ENCODE measurements at regions not wholly inside any gene's neighbourhood (a gene's known extent, or its start where the extent isn't known, plus 50 kb on each side); places are given as distances from the start of the nearest gene placed in this dataset.

DNA sequence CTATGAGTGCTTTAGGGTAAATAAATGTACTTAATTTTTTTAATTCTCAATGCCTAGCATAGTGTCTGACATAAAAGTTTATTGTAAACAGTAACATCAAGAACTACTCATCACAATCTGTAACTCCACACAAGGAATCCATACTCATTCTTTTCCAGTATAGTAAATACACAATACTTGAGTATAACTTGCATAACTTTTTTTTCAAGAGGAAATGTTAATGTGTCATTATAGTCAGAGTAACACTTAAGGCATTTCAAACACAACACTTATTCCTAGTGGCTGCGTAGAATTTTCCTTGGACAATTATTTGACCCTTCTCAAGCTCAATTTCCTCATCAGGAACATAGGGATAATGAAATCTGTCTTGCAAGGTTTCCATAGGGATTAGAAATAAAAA is 584.3 kb downstream of the CAAP1 start:
- Histone ChIP-seq H4K20me1 (ENCODE audit: insufficient read depth, low read length, poor library complexity, severe bottlenecking) (no peaks in the 10 kb centered on the region), H3K9me2 (replicated peaks; ENCODE audit: low read depth, low read length) (no peaks in the 10 kb centered on the region), H3K36me3 (ENCODE audit: insufficient read depth, low read length) (no peaks in the 10 kb centered on the region), H3K4me1 (ENCODE audit: insufficient read depth, low read length, poor library complexity, severe bottlenecking) (no peaks in the 10 kb centered on the region), H3F3A (ENCODE audit: low read depth) (no peaks in the 10 kb centered on the region), H3K27me3 (ENCODE audit: insufficient read depth, low read length, poor library complexity, severe bottlenecking) (no peaks in the 10 kb centered on the region), H3K4me3 (ENCODE audit: low read length, poor library complexity, severe bottlenecking) (no peak overlapping the region), H3K4me2 (ENCODE audit: low read depth, low read length, poor library complexity, severe bottlenecking) (no peak overlapping the region), H3K9ac (ENCODE audit: low read depth, low read length, poor library complexity, severe bottlenecking) (no peak overlapping the region), H3K79me2 (ENCODE audit: insufficient read depth, low read length) (no peaks in the 10 kb centered on the region), H2AFZ (ENCODE audit: low read length) (no peak overlapping the region), H3K9me3 (ENCODE audit: insufficient read depth, low read depth, low read length) (no peaks in the 10 kb centered on the region)
- no peak for TF ChIP-seq EZH2phosphoT487 (IDR thresholded peaks at IDR 0.05; ENCODE audit: borderline replicate concordance)
- TF ChIP-seq, protein P1, sequence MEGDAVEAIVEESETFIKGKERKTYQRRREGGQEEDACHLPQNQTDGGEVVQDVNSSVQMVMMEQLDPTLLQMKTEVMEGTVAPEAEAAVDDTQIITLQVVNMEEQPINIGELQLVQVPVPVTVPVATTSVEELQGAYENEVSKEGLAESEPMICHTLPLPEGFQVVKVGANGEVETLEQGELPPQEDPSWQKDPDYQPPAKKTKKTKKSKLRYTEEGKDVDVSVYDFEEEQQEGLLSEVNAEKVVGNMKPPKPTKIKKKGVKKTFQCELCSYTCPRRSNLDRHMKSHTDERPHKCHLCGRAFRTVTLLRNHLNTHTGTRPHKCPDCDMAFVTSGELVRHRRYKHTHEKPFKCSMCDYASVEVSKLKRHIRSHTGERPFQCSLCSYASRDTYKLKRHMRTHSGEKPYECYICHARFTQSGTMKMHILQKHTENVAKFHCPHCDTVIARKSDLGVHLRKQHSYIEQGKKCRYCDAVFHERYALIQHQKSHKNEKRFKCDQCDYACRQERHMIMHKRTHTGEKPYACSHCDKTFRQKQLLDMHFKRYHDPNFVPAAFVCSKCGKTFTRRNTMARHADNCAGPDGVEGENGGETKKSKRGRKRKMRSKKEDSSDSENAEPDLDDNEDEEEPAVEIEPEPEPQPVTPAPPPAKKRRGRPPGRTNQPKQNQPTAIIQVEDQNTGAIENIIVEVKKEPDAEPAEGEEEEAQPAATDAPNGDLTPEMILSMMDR (conservative IDR thresholded peaks at IDR 0.05; ENCODE audit: low read length), result no peak

DNA sequence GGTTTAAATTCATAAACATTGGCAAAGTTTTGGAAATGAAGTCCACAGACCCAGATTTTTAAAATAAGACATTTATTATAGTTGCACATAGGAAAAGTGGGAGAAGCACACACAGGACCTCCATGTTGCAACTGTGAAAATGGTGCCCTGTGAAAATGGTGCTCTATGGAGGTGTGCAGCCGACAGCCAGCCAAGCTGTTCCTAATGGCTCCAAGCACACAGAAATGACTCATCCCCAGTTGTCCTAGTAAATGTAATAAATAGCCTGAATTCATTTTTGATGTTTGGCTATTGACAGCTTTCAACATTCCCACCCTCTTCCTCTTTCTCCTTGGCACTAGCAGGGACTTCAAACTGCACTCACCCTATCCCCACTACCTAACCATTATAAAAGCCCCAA is 590.9 kb downstream of the CAAP1 start:
- TF ChIP-seq, protein P1 (conservative IDR thresholded peaks at IDR 0.05; ENCODE audit: low read length), result no peak
- TF ChIP-seq EZH2phosphoT487 (IDR thresholded peaks at IDR 0.05; ENCODE audit: borderline replicate concordance), result no peak

DNA sequence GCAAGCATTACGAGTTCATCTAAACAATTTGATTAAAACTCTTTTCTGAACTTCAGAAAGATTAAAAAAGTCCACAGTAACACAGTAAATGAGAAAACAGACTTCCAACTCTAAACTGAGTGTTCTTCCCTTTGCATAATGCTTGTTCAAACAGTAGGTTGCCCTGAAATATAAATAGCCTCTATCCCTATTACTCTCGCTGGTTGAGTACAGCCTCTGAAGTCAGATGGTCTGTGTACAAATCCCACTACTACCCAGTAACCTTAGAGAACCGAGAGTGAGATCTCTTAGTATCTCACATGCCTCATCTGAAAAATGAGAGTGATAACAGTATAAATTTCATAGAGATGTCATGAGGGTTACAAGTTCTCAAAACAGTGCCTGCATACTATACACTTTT is 591.6 kb downstream of the CAAP1 start:
- H3K36me3 ChIP-seq (ENCODE audit: insufficient read depth, low read length), result no peaks in the 10 kb centered on the region
- H3K79me2 ChIP-seq (ENCODE audit: insufficient read depth, low read length), result no peaks in the 10 kb centered on the region
- H3K4me2 ChIP-seq (ENCODE audit: low read depth, low read length, poor library complexity, severe bottlenecking), result no peak overlapping the region
- no peak overlapping the region for H3K9ac ChIP-seq (ENCODE audit: low read depth, low read length, poor library complexity, severe bottlenecking)
- no peaks in the 10 kb centered on the region for H3K4me1 ChIP-seq (ENCODE audit: insufficient read depth, low read length, poor library complexity, severe bottlenecking)
- H3K27me3 ChIP-seq (ENCODE audit: insufficient read depth, low read length, poor library complexity, severe bottlenecking), result no peaks in the 10 kb centered on the region
- H4K20me1 ChIP-seq (ENCODE audit: insufficient read depth, low read length, poor library complexity, severe bottlenecking), result no peaks in the 10 kb centered on the region
- no peak for TF ChIP-seq EZH2phosphoT487 (IDR thresholded peaks at IDR 0.05; ENCODE audit: borderline replicate concordance)
- TF ChIP-seq, protein P1 (conservative IDR thresholded peaks at IDR 0.05; ENCODE audit: low read length), result no peak
- H3K9me3 ChIP-seq (ENCODE audit: insufficient read depth, low read depth, low read length), result no peaks in the 10 kb centered on the region
- no peaks in the 10 kb centered on the region for H3F3A ChIP-seq (ENCODE audit: low read depth)
- H3K4me3 ChIP-seq (ENCODE audit: low read length, poor library complexity, severe bottlenecking), result no peak overlapping the region
- no peak overlapping the region for H2AFZ ChIP-seq (ENCODE audit: low read length)
- H3K9me2 ChIP-seq (replicated peaks; ENCODE audit: low read depth, low read length), result no peaks in the 10 kb centered on the region

More for the DNA sequence above, 590.9 kb downstream of the CAAP1 start:
- H3K4me1 ChIP-seq (ENCODE audit: insufficient read depth, low read length, poor library complexity, severe bottlenecking), result no peaks in the 10 kb centered on the region
- no peaks in the 10 kb centered on the region for H3K9me3 ChIP-seq (ENCODE audit: insufficient read depth, low read depth, low read length)
- H3F3A ChIP-seq (ENCODE audit: low read depth), result no peaks in the 10 kb centered on the region
- no peak overlapping the region for H3K4me3 ChIP-seq (ENCODE audit: low read length, poor library complexity, severe bottlenecking)
- H2AFZ ChIP-seq (ENCODE audit: low read length), result no peak overlapping the region
- no peaks in the 10 kb centered on the region for H3K79me2 ChIP-seq (ENCODE audit: insufficient read depth, low read length)
- no peaks in the 10 kb centered on the region for H3K36me3 ChIP-seq (ENCODE audit: insufficient read depth, low read length)
- H3K9ac ChIP-seq (ENCODE audit: low read depth, low read length, poor library complexity, severe bottlenecking), result no peak overlapping the region
- no peak overlapping the region for H3K4me2 ChIP-seq (ENCODE audit: low read depth, low read length, poor library complexity, severe bottlenecking)
- no peaks in the 10 kb centered on the region for H3K9me2 ChIP-seq (replicated peaks; ENCODE audit: low read depth, low read length)
- no peaks in the 10 kb centered on the region for H3K27me3 ChIP-seq (ENCODE audit: insufficient read depth, low read length, poor library complexity, severe bottlenecking)
- H4K20me1 ChIP-seq (ENCODE audit: insufficient read depth, low read length, poor library complexity, severe bottlenecking), result no peaks in the 10 kb centered on the region
